Activated gamma-delta T cell treated with Interleukin-2 at 50 U/mL for 16 hours (primary cell): ENCODE measurements at regions not wholly inside any gene's neighbourhood (a gene's known extent, or its start where the extent isn't known, plus 50 kb on each side); places are given as distances from the start of the nearest gene placed in this dataset.

Source experiments
- DNase-seq: peaks from one replicate; pipeline ENCODE4 v3.0.0-alpha.2; 2020

DNA sequence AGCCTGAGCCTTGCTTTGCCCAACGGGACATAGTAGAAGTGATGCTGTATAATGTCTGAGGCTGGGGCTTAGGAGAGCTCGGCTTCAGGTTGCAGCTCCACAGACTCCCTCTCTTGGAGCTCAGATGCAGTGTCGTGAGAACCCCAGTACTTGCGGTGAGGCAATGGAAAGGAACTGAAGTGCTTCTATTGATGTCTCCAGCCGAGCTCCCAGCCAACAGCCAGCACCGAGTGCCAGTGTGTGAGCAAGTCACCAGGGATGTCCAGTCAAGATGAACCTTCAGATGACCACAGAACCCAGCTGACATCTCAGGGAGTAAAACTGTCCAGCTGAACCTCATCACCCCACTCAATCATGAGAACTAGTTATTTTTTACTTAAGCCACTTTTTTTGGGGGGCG, 268.1 kb downstream of the IRF8 start:
- DNase-seq: no peak

DNA sequence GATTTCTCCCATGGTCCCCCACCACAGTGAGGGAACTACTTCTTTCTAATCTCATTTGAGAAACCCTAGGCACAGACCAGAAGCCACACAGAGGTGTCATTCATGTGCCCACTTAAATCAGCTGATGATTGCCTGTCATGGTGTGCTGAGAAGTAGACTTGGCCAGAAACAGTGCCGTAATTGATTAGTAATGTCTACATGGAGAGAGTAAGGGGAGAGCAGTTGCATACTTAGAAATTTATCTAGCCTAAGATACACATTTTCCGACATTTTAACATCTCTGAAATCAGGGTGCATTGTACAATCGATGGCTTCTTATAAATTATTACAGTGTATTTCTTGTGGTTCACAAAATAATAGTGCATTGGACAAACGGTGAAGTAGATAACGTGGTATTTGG, 271.8 kb downstream of the IRF8 start:
- DNase-seq: no peak

DNA sequence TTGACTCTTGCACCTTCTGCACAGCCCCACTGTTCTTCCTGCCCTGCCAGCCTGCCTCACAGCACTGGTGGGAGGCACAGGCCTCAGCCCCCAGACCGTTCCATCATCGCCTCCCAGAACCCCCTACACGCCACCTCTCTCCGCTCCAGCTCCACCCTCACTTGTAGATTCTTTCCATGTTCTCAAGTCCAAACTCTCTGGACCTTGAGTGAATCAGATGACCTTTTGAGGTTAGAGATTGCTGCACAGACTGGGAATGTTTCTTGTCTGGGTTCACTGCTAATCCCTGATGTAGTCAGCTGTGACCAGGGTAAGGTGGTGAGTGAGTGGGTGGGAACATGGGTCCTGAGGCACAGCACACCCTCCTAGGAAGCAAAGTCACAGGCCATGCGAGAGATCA, 272.4 kb downstream of the IRF8 start:
- DNase-seq: no peak

DNA sequence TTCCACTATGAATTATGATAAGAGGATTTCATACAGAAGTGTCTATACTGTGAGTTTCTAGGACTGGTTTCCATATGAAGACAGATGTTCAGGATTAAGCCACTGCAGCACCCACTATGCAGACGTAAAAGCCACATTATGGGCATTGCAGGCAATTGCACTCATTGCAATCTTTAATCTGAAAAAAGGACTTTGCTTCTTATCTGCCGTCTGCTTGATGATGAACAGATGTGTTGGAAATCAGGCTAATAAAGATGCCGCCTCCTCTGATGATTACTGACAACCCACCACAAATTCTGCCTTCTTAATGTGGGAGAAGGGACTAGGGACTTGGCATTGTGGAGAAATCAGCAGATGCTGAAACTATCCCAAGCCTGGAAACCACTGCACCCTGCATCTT, 276.9 kb downstream of the IRF8 start:
- DNase-seq: no peak

DNA sequence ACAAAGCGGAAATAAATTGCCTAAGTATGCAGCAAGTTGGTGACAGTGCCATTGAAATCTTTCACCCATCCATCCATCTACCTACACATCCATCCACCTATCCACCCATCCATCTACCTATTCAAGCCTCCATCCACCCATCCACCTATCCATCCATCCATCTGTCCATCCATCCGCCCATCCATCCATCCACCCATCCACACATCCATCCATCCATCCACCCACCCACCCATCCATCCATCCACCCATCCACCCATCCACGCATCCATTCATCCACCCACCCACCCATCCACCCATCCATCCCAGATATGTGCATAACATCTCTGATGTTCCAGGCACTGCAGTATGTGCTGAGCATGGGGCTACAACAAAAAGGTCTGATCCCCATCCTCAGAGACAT, 277.5 kb downstream of the IRF8 start:
- no peak for DNase-seq

DNA sequence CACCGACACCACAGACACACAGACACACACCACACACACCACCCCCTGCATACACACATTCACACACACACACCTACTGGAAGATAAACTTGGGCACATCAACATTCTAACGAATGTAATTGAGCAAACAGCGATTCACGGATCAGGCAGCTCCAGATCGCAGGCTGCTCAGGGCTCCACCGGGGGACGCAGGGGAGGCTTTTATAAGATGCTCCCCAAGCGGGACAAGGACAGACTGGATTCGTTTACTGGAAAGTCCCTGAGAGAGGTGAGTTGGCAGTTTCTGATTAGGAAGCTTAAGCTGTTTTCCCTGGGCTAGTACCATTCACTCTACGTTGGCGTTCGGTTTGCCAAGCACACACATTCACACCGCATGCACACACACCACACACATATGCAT, 281.3 kb downstream of the IRF8 start:
- no peak for DNase-seq

DNA sequence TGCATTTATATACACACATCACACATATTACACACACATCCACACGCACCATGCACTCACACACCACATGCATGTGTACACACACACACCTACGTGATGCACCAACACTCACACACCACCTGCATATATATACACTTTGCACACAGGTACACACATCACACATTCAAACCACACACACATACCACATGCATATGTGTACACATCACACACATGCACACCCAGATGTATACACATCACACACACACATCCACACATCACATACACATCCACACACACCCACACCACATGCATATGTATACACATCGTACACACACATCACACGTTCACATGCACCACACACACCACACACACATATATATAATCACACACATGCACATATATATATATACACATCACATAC, 281.8 kb downstream of the IRF8 start:
- DNase-seq: no peak

DNA sequence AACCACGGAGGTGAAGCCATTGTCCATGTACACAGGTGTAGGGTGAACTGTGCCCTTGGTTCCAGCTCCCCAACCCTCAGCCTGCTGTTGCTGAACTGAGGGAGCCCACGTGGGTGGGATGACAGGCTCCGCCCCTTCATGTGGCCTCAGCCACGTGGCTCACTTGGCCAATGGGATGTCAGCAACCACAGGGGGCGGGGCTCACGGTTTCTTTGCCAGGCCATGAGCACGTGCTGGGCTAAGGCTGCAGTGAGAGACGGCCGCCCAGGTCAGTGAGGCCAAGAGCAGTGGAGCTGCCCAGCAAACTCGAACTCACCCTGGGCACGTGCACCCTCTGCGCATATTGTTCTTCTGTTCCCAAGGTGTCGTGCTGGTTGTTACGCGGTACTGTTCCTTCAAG, 282.6 kb downstream of the IRF8 start:
- no peak for DNase-seq

DNA sequence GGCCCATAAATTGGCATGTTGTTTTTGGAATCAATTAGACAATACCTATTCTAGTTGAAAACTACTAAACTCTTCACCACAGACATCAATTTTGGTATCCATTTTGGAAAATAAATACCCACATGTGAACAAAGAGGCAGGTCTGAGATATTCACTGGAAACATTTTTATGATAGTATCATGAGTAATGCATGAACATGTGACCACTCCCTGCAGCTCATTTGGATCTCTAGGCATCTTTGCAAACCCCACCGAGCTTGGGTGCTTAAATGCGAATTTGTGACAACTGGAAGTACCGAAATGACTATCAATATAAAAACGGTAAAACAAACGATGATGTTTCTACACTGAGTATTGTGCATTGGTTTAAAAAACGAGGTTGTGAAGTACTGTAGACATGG, 285.2 kb downstream of the IRF8 start:
- DNase-seq: no peak

DNA sequence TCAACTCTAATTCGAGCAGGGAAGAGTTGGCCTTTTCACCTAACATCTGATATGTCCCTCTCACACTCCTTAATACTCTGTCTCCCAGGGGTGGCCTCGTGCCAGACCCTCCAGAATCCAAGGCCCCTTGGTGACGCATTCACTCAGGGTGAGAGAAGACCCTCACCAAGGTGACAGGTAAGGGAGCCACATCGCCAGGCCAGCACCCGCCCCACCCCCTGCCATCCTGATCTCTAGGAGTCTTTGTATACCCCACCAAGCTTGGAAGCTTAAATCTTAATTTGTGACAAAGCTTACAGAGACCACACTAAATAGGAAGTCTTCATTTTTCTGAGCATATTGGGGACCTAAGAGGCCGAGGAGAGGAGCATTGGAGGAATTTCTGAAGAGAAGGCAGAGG, 286.1 kb downstream of the IRF8 start:
- no peak for DNase-seq

DNA sequence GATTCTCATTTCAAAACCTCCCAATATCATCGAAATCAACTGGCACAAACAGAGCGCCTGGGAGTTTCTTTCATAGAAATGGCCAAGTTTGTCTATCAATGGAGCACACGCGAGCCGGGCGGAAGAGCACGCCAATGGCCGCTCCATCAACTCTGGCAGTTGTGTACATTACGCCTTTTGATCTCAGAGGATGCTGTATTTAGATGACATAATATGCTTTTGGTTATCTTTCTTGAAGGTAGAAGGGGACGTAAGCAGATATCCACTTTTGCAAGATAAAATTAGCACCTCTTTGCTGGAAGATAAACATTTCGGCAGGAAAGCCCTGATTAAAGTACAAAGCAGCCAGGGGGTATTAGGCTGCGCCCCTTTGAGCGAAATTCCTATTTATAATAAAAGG, 287.4 kb downstream of the IRF8 start:
- no peak for DNase-seq

DNA sequence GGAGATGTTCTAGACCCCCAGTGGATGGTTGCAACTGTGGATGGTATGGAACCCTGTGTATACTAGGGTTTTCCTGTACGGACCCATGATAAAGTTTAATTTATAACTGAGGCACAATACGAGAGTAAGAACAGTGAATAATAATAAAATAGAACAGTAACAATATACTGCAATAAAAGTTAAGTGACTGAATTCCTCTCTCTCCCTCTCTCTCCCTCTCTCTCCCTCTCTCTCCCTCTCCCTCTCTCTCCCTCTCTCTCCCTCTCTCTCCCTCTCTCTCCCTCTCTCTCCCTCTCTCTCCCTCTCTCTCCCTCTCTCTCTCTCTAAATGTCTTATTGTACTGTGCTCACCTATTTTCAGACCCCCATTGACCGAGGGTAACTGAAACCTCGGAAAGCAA, 291.0 kb downstream of the IRF8 start:
- no peak for DNase-seq

DNA sequence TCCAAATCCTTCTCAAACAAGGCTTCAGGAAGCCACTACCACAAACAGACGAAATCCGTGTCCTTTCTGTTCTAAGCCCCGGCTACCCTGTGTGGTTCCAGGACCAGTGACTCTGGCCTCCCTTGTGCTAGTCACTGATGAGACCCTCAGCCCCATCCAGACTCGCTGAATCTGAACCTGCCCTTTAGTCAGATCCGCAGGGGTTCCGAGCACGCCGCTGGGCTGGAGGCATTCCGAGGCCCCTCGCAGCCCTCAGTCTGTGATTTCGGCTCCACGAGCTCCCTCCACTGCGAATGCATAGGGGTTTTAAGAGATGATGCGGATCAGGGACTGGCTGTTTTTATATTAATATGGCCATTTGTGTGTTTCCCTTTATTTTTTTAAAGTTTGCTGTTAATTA, 292.7 kb downstream of the IRF8 start:
- no peak for DNase-seq

DNA sequence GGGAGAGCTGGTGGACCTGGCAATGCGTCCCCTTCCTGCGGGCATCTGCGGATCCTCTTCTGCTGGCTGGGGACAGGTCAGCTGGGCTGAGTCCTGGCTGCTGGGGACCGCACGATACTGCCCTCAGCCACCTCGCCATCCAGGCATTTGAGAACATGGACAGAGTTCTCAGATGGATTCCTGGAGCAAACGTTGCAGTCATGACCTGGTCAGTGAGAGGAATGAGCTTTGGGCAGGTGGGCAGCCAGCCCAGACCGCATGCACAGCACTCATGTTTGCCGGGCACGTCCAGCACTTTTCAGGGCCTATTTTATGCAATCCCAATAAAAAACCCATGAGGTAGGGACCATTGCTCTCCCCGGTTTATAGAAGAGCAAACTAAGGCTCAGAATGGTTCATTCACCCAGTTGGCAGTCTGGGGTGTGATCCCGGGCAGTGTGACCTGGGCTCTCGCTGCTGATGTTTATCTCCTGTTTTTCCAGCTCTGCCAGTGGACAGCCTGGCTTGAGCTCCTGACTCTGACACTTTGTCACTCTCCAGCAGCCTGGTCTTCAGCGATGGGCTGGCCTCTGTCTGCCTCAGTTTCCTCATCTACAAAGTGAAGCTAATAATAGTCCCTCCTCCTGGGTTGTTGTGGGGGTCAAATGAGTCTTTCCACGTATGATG, 294.7 kb downstream of the IRF8 start:
- no peak for DNase-seq

DNA sequence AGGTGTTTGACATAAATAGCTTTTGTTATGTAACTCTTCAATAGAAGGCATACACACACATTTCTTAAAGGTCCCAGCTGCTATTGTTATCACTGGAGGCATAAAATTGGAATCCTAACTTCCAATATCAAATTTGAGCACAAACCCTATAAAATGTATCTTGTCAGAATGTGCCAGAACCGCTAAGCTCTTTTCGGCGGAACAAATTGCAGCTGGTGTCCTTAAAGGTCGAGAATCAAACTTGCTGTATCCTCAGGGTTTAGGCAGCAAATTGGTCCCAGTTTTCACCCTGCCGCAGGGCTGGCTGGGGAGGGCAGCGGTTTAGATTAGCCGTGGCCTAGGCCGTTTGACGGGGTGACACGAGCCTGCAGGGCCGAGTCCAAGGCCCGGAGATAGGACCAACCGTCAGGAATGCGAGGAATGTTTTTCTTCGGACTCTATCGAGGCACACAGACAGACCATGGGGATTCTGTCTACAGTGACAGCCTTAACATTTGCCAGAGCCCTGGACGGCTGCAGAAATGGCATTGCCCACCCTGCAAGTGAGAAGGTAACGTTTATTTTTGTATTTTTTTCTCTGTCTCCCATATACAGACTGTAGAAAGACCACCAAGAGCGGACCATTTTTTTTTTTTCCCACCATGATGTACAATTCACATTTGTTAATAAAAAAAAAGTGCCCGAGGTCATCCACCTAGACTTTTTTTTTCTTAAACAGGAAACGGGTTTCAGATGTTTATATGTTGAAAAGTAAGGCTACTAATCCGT, 297.1 kb downstream of the IRF8 start:
- no peak for DNase-seq

DNA sequence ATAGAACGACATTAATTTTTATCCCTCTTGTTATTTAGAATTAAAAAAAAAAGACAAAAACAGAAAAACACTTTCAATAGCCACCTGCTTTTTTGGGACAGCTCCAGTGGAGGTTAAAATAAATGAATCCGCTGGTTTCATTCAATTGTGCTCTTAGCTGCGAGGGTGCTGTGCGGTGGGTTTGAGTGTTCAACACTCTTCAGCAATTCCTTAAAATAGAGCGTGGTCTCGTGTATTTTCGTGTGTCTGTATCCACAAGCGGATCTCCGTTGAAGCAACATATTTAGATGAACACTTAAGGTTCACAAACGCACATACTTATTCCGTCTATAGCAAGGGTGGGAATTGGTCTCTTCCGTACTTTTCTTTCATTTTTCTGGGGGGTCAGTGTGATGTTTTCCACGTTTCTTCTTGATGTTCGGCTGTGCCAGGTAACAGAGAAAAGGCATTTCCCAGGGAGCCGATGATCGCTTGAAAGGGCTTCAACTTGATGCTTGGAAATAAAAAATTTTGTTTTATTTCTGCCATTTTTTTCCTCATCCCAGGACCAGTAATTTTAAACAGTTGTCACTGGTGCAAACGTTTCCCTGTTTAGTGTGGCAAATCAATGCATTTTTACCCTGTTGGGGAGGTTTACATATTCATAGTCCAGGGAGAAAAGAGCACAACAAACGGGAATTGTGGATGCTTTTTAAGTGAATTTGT, 297.9 kb downstream of the IRF8 start:
- DNase-seq: no peak

DNA sequence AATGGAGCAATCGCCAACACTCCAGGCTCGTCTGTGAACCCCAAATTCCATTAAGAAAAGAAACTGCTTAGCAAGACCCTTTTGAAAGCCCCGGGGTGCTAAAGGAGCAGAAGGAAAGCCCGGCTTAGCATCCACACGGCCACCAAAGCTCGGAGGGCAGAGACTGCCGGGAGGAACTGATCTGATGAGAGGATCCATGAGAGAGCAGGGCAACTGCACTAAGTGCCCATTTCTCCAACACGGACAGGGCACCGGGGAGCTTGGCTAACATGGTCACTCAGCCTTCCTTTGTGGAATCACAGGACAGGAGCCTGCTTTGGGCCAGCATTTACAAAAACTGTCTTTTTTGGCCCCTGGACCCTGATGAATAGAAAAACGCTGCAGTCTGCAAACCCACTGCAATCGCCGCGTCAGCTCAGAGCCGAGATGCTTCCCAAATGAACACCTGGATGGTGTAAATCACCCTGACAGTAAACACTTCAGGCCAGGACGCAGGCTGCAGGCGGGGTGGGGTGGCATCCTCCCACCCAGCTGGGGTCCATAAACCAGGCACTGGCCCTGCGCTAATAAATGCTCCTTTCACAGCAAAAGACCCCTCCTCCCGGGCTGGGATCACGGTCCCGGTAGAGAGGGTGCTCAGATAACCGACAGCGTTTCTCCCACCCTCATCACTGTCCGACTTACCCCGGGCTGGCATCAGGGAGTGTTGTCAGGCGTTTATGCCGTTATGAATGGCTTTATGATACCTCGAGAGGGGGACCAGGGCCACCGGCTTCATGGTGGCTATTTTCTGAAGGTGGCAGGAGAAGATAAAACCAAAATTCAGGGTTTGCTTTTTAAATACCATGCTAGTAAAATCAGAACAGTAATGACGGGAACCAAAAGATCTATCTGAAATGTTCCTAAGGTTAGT, 299.5 kb downstream of the IRF8 start:
- DNase-seq: no peak

DNA sequence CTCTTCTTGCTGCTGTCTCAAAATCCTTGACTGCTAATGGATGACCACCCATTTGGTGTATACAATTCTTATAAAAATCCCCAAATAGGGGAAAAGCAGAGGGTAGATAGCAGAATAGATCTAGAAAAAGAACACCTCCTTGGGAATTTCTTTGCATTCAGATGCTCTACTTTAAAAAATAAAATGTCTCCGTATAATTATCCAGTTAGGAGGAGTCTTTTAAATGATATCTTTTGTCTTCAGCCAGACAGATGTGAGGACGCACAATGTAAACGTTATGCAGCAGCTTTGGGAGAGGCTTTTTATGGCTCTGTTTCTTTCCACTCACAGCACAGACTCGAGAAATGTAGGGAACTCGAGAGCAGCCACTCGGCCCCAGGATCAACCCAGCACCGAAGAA, 300.2 kb downstream of the IRF8 start:
- DNase-seq: no peak

DNA sequence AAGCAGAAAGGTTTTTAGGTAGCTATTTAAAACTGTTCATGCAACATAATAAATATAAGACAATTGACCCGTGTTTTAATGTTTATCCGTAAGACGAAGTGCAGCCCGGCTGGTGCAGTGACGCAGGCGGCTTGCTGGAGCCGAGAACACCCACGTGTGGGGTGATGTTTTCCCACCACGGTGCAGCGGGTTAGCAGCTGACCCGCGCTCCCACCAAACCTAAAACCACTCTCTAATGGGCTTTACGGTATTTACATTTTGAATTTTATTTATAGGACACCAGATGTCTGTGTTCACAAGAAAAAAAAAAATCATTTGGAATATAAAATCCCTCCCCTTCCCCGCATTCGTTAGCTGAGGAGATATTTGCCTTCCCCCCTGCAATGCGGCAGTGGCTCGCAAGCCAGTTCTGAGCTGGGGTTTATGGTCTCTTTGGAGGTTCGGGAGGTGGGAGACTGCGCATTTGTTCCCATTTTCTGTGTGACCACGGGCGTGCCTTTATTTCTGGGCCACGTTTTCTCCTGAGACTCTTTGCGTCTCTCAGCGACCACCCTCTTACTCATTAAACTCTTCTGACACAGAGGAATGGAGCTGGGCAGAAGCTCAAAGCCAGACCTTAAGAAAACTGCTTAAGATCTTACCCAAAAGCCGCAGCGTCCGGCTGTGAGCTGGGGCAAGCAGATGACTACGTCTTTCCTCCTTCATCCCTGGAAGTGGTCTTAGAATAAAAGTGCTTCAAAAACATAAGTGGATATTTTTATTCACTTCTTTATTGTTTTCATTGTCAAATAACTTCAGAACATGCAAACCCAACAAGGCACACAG, 301.1 kb downstream of the IRF8 start:
- no peak for DNase-seq

DNA sequence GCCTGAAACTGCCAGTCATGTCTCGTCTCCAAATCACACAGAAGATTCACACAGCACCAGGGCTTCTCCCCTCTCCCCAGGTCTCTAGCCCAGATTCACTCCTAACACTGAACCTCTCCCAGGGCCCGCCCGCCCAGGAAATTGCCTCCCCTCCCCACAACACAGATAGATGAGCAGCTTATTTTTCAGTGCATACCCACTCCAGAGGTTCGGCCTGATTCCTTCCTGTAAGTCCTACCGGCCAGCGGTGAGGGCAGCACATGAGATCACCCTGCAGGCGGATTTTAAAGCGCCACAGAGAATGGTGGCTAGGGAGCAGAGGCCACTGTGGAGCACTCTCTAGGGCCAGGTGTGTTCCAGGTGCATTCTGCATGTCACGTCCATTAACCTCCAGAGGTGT, 301.8 kb downstream of the IRF8 start:
- DNase-seq: no peak

DNA sequence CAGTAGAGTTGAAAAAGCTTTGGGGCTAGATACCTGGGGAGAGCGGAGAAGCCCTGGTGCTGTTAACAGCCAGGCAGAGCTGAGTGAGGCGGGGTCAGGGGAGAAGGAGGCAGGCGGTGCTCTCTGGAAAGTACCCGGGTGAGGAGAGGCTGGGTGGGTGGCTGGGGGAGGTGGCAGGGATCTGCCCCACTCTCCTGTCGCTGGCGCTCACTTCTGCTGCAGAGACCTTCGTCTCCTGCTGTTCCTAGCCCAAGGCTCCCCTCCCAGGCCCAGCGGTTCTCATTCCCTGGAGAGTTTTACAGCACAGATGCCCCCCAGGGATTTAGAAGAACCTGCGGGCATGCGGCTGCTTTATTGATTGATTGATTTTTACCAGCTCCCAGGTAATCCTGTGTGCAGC, 302.8 kb downstream of the IRF8 start:
- DNase-seq: no peak

DNA sequence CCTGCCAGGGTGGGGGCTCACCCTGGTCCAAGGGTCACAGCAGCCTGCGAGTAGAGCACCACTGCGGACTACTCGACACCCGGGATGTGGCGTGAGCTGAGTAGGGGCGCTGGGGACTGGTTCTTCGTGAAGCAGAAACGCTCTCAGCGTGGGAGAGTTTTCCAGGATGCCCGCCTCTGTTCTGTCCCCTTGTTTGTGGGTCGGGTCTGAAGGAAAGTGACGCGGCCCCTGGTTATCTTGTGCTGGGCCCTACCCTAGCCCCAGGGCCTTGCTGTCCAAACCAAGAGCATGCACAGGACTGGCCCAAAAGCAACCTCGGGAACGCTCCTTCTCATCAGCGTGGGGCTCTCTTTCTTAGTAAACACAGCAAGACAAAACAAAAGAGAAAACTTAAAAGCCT, 303.3 kb downstream of the IRF8 start:
- DNase-seq: no peak
